A549 (cell line): ENCODE measurements at regions not wholly inside any gene's neighbourhood (a gene's known extent, or its start where the extent isn't known, plus 50 kb on each side); places are given as distances from the start of the nearest gene placed in this dataset.

ENCODE experiments used
- ATAC-seq, 2 experiments: fragments of 200-7000 bp in 1 of 2; fragments of >200 bp in 1 of 2; cut with Nextera tagmentation in 1 of 2; cut with Tn5 transposase in 1 of 2; 3 replicates each; pipeline versions ENCODE4 v1.8.0 to v1.9.1; 2018 to 2020; ENCODE audit warnings: mild to moderate bottlenecking in 1 of 2, moderate library complexity in 1 of 2
- CTCF ChIA-PET: fragments of 300-600 bp; sonication (Branson Sonifier 250); formaldehyde crosslinking; extraction: SDS; loops from one replicate; lab custom pipeline; 2021; ENCODE audit warnings: antibody characterized with exemption, inconsistent platforms; lab: Yijun Ruan, JAX
- POLR2A ChIA-PET: fragments of 350-600 bp; formaldehyde crosslinking; extraction: SDS; loops from one replicate; lab custom pipeline; 2021; ENCODE audit warnings: antibody characterized with exemption, inconsistent platforms; lab: Yijun Ruan, JAX
- DNase-seq, 2 experiments: peaks; one replicate each; pipeline versions ENCODE4 v3.0.0 to v3.0.0-alpha.2; 2011 to 2016; ENCODE audit warnings: low read depth in 1 of 2, low spot score in 1 of 2
- FAIRE-seq: peaks from 2 replicates; lab custom pipeline; 2011; peaks lifted over from hg19 to GRCh38; lab: Jason Lieb, UNC
- H3K27ac ChIP-seq, 2 experiments: fragments of >200 bp; sonication (Bioruptor Twin); formaldehyde crosslinking; 3 replicates each; pipeline ENCODE4 v1.5.1; 2016 to 2017
- H3K4me1 ChIP-seq: fragments of >200 bp; sonication (Bioruptor Twin); formaldehyde crosslinking; 3 replicates; pipeline ENCODE4 v1.6.1; 2016
- H3K4me2 ChIP-seq: fragments of >200 bp; sonication (Bioruptor Twin); formaldehyde crosslinking; 3 replicates; pipeline ENCODE4 v1.6.1; 2016
- H3K4me3 ChIP-seq: fragments of >200 bp; sonication (Bioruptor Twin); formaldehyde crosslinking; 3 replicates; pipeline ENCODE4 v1.5.1; 2016
- H3K9me3 ChIP-seq: fragments of >200 bp; sonication (Bioruptor Twin); formaldehyde crosslinking; 3 replicates; pipeline ENCODE4 v1.6.1; 2016
- BCL3 ChIP-seq: fragments of >200 bp; sonication (Bioruptor Twin); formaldehyde crosslinking; IDR thresholded peaks from 3 replicates; pipeline ENCODE4 v1.6.1; 2016
- CBX8 ChIP-seq: fragments of 200-600 bp; sonication (generic); IDR thresholded peaks from 2 replicates; pipeline ENCODE4 v1.6.1; 2016
- CEBPB ChIP-seq, 2 experiments: fragments of >200 bp in 1 of 2; sonication (Bioruptor Twin) in 1 of 2; formaldehyde crosslinking in 1 of 2; IDR thresholded peaks; 2 replicates each; pipeline ENCODE4 v1.6.1; 2012 to 2016
- CHD2 ChIP-seq: fragments of 150-350 bp; IDR thresholded peaks from 2 replicates; pipeline ENCODE4 v1.6.1; 2014; ENCODE audit warnings: low read length; ENCODE audit not compliant: partially characterized antibody
- CTCF ChIP-seq: fragments of >200 bp; sonication (Bioruptor Twin); formaldehyde crosslinking; IDR thresholded peaks from 3 replicates; pipeline ENCODE4 v1.5.1; 2016
- EHF ChIP-seq: fragments of 250-450 bp; sonication (Bioruptor Pico); IDR thresholded peaks from 2 replicates; pipeline ENCODE4 v1.5.0; 2020; ENCODE audit warnings: mild to moderate bottlenecking
- EP300 ChIP-seq, 2 experiments: fragments of >200 bp; sonication (Bioruptor Twin); formaldehyde crosslinking; IDR thresholded peaks; 2 replicates in 1 of 2; 3 replicates in 1 of 2; pipeline ENCODE4 v1.6.1; 2016 to 2017
- ESRRA ChIP-seq: fragments of 150-350 bp; IDR thresholded peaks from 2 replicates; pipeline ENCODE4 v1.6.1; 2014; ENCODE audit warnings: mild to moderate bottlenecking, low read length, borderline replicate concordance
- HDAC2 ChIP-seq: fragments of 200-600 bp; sonication (generic); IDR thresholded peaks from 2 replicates; pipeline ENCODE4 v1.6.1; 2016
- HEYL ChIP-seq: fragments of 250-450 bp; sonication (Bioruptor Pico); IDR thresholded peaks from 2 replicates; pipeline ENCODE4 v1.8.0; 2021; ENCODE audit warnings: mild to moderate bottlenecking, moderate library complexity
- JUNB ChIP-seq: fragments of >200 bp; sonication (Bioruptor Twin); formaldehyde crosslinking; IDR thresholded peaks from 2 replicates; pipeline ENCODE4 v1.6.1; 2016
- KDM1A ChIP-seq: fragments of 200-600 bp; sonication (generic); IDR thresholded peaks from 2 replicates; pipeline ENCODE4 v1.6.1; 2016; ENCODE audit warnings: low read depth, mild to moderate bottlenecking
- KDM5A ChIP-seq: fragments of 200-600 bp; sonication (generic); IDR thresholded peaks from 2 replicates; pipeline ENCODE4 v1.6.1; 2016; ENCODE audit warnings: antibody characterized with exemption, mild to moderate bottlenecking
- MAFK ChIP-seq: fragments of 450-650 bp; IDR thresholded peaks from 2 replicates; pipeline ENCODE4 v1.6.1; 2014; ENCODE audit not compliant: partially characterized antibody
- MAX ChIP-seq: IDR thresholded peaks from 2 replicates; pipeline ENCODE4 v1.6.1; 2012
- MYC ChIP-seq: IDR thresholded peaks from 2 replicates; pipeline ENCODE4 v1.6.1; 2012; ENCODE audit warnings: mild to moderate bottlenecking, inconsistent platforms, low read length, improper control_type of control experiment, borderline replicate concordance
- NFE2L2 ChIP-seq: fragments of 150-350 bp; conservative IDR thresholded peaks from 2 replicates; pipeline ENCODE4 v1.6.1; 2014; ENCODE audit warnings: low read length
- NR3C1 ChIP-seq: fragments of >200 bp; sonication (Bioruptor Twin); formaldehyde crosslinking; IDR thresholded peaks from 3 replicates; pipeline ENCODE4 v1.6.1; 2017
- PBX3 ChIP-seq: IDR thresholded peaks from 2 replicates; pipeline ENCODE4 v1.6.1; 2012
- POLR2AphosphoS2 ChIP-seq: conservative IDR thresholded peaks from 2 replicates; pipeline ENCODE4 v1.6.1; 2012; ENCODE audit warnings: low read length, improper control_type of control experiment, inconsistent platforms
- SREBF2 ChIP-seq: fragments of 450-650 bp; IDR thresholded peaks from 2 replicates; pipeline ENCODE4 v1.6.1; 2014; ENCODE audit warnings: mild to moderate bottlenecking, moderate library complexity
- TP53 ChIP-seq: fragments of 250-450 bp; sonication (Bioruptor Pico); IDR thresholded peaks from 2 replicates; pipeline ENCODE4 v1.5.0; 2021; ENCODE audit warnings: mild to moderate bottlenecking, moderate library complexity
- ZSCAN20 ChIP-seq: fragments of 250-450 bp; sonication (Bioruptor Pico); IDR thresholded peaks from 2 replicates; pipeline ENCODE4 v1.8.0; 2022; ENCODE audit warnings: mild to moderate bottlenecking, moderate library complexity
- whole genome bisulfite sequencing: methylation state at CpG from one replicate; pipeline ENCODE4 v1.1.6; 2017; ENCODE audit errors: missing lambda C conversion rate; 5-methylcytosine and 5-hydroxymethylcytosine counted together
- TF ChIP-seq, protein P1 (sequence below): fragments of >200 bp; sonication (Bioruptor Twin); formaldehyde crosslinking; IDR thresholded peaks from 2 replicates; pipeline ENCODE4 v1.6.1; 2016
- TF ChIP-seq, protein P2 (sequence below): fragments of 200-600 bp; sonication (generic); IDR thresholded peaks from 2 replicates; pipeline ENCODE4 v1.6.1; 2016; ENCODE audit warnings: antibody characterized with exemption, mild to moderate bottlenecking, moderate library complexity

GRCh38 chr3:107921038-107921437, 169.8 kb downstream of the CD47 start:
- WGBS = 13% methylated on average over 1 of the region's 1 CpG
- 0 out of 2 replicates have a peak, but pooled peaks have one; percentile 19 for TF ChIP-seq CBX8
- TF ChIP-seq ESRRA = no peak
- no peak for TF ChIP-seq JUNB
- TF ChIP-seq CHD2 = no peak
- no peak for TF ChIP-seq HEYL (CRISPR knock-in tag)
- TF ChIP-seq, protein P1, sequence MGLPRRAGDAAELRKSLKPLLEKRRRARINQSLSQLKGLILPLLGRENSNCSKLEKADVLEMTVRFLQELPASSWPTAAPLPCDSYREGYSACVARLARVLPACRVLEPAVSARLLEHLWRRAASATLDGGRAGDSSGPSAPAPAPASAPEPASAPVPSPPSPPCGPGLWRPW = no peak
- TF ChIP-seq, all 56 proteins: peak for 1
- Histone ChIP-seq H3K9me3 (peaks cover 4% of the 10 kb centered on the region; the same call in 1 of the 3 replicates), H3K4me3 (no peak overlapping the region), H3K4me1 (no peaks in the 10 kb centered on the region), H3K4me2 (no peak overlapping the region), H3K27ac (no peak overlapping the region)
- FAIRE-seq = no peak
- no peak for DNase-seq
- ChIA-PET POLR2A (no interaction called here), CTCF (no interaction called here)
- ATAC-seq = no peak

DNA sequence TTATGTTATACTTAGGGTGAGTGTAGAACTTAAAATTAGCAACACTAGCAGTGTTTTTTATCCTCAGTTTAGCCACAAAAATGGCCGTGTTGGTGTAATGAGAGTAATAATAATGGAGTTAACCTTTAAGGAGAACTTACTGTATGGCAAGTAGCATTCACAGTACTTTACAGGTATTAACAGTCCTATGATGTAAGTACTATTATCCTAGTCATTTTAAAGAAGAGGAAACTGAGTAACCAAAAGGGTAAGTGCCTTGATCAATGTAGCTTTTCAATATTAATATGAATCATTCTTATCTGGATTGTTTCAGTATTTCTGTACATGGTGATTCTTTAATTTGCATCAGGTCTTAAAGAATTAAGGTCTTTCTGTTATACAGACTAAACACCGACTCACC, 170.3 kb downstream of the CD47 start:
- ChIA-PET POLR2A (no interaction called here), CTCF (interaction anchor here (1.9 kb wide), 1 partner anchor 7 kb away, joined by 12 read pairs; no protein-coding TSS in a partner anchor)
- DNase-seq = no peak
- H3K9me3 ChIP-seq = peaks cover 4% of the 10 kb centered on the region; the same call in 1 of the 3 replicates
- TF ChIP-seq MYC (no peak), POLR2AphosphoS2 (no peak), MAX (no peak), HDAC2 (no peak), ZSCAN20 (CRISPR knock-in tag) (no peak), PBX3 (no peak), NR3C1 (no peak)
- TF ChIP-seq, all 56 proteins: peak for 0
- no peak overlapping the region for H3K27ac ChIP-seq
- ATAC-seq = no peak
- no peak overlapping the region for H3K4me3 ChIP-seq
- no peak for FAIRE-seq
- no peaks in the 10 kb centered on the region for H3K4me1 ChIP-seq
- 44% methylated on average over 2 of the region's 2 CpGs for WGBS
- H3K4me2 ChIP-seq = no peak overlapping the region

- no peak overlapping the region for H3K4me3 ChIP-seq
- no peak overlapping the region for H3K4me2 ChIP-seq
- CTCF ChIA-PET = interaction anchor here (0.8 to 1.9 kb wide), 2 partner anchors 9 to 16 kb away, joined by 3 to 12 read pairs; no protein-coding TSS in a partner anchor
- DNase-seq = no peak
- peaks cover 4% of the 10 kb centered on the region; the same call in 1 of the 3 replicates for H3K9me3 ChIP-seq
- WGBS = 0% methylated on average over 3 of the region's 3 CpGs
- no peak for FAIRE-seq
- no peak overlapping the region for H3K27ac ChIP-seq
- POLR2A ChIA-PET = no interaction called here
- ATAC-seq = no peak
- TF ChIP-seq SREBF2 = no peak
- no peak for TF ChIP-seq NFE2L2
- TF ChIP-seq, protein P2, sequence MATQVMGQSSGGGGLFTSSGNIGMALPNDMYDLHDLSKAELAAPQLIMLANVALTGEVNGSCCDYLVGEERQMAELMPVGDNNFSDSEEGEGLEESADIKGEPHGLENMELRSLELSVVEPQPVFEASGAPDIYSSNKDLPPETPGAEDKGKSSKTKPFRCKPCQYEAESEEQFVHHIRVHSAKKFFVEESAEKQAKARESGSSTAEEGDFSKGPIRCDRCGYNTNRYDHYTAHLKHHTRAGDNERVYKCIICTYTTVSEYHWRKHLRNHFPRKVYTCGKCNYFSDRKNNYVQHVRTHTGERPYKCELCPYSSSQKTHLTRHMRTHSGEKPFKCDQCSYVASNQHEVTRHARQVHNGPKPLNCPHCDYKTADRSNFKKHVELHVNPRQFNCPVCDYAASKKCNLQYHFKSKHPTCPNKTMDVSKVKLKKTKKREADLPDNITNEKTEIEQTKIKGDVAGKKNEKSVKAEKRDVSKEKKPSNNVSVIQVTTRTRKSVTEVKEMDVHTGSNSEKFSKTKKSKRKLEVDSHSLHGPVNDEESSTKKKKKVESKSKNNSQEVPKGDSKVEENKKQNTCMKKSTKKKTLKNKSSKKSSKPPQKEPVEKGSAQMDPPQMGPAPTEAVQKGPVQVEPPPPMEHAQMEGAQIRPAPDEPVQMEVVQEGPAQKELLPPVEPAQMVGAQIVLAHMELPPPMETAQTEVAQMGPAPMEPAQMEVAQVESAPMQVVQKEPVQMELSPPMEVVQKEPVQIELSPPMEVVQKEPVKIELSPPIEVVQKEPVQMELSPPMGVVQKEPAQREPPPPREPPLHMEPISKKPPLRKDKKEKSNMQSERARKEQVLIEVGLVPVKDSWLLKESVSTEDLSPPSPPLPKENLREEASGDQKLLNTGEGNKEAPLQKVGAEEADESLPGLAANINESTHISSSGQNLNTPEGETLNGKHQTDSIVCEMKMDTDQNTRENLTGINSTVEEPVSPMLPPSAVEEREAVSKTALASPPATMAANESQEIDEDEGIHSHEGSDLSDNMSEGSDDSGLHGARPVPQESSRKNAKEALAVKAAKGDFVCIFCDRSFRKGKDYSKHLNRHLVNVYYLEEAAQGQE = no peak
- no peak for TF ChIP-seq CTCF
- TF ChIP-seq KDM1A = no peak
- no peak for TF ChIP-seq EHF (CRISPR knock-in tag)
- TF ChIP-seq BCL3 = no peak
- no peak for TF ChIP-seq CEBPB (IDR thresholded peaks at IDR 0.05)
- TF ChIP-seq MAX = no peak
- no peak for TF ChIP-seq MAFK
- TF ChIP-seq TP53 (CRISPR knock-in tag) = no peak
- no peak for TF ChIP-seq KDM5A
- no peak for TF ChIP-seq EP300 (IDR thresholded peaks at IDR 0.05)
- TF ChIP-seq, protein P1 = no peak
- no peaks in the 10 kb centered on the region for H3K4me1 ChIP-seq
Measured at GRCh38 chr3:107919239-107919638, 171.6 kb downstream of the CD47 start.
